ENCODE measurements at regions not wholly inside any gene's neighbourhood (a gene's known extent, or its start where the extent isn't known, plus 50 kb on each side); places are given as distances from the start of the nearest gene placed in this dataset.
"Not testable (repeated sequence)": the region's sequence is repeated elsewhere in the genome, so short reads cannot be mapped to it uniquely, and the experiment has no call there.

- no peak for DNase-seq
Observed at GRCh38 chr9:97096793-97097192, 57.9 kb upstream of the CTSV start.

DNA sequence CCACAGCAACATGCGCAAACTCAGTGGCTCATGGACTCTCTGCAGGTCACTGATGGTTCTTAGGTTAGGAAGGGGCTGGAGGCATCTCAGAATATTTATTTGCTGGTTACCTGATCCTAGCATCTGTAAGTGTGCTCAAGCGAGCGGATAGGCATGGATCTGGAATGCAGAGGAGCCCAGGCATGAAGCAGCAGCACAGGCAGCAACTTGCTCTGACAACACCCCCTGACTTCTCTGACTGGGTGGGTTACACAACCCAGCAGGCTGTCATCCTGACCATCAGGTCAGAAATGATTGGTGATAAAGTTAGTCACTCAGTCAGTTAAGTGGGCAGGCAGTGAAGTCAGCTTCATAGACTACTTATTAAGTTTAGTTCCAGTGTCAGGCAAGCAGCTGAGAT lies 50.4 kb upstream of the CTSV start:
- not testable (repeated sequence) for DNase-seq
